SJCRH30 (cell line): ENCODE measurements at regions not wholly inside any gene's neighbourhood (a gene's known extent, or its start where the extent isn't known, plus 50 kb on each side); places are given as distances from the start of the nearest gene placed in this dataset.

Experiments
- DNase-seq, 2 experiments: peaks; one replicate each; pipeline ENCODE4 v3.0.0-alpha.2; 2015 to 2020
- H3K27ac ChIP-seq: fragments of 250-450 bp; sonication (Bioruptor Pico); 2 replicates; pipeline ENCODE4 v1.5.1; 2020; ENCODE audit warnings: mild to moderate bottlenecking, moderate library complexity
- H3K27me3 ChIP-seq: fragments of 250-450 bp; sonication (Bioruptor Pico); 2 replicates; pipeline ENCODE4 v1.5.1; 2020; ENCODE audit warnings: mild to moderate bottlenecking, moderate library complexity
- H3K36me3 ChIP-seq: fragments of 250-450 bp; sonication (Bioruptor Pico); 2 replicates; pipeline ENCODE4 v1.5.1; 2020; ENCODE audit warnings: mild to moderate bottlenecking, moderate library complexity
- H3K4me1 ChIP-seq: fragments of 250-450 bp; sonication (Bioruptor Pico); 2 replicates; pipeline ENCODE4 v1.5.1; 2020; ENCODE audit warnings: mild to moderate bottlenecking, moderate library complexity
- H3K4me3 ChIP-seq: fragments of 250-450 bp; sonication (Bioruptor Pico); 2 replicates; pipeline ENCODE4 v1.5.1; 2020; ENCODE audit warnings: mild to moderate bottlenecking, moderate library complexity
- H3K9me3 ChIP-seq: fragments of 250-450 bp; sonication (Bioruptor Pico); replicated peaks from 2 replicates; pipeline ENCODE4 v1.5.1; 2020; ENCODE audit warnings: mild to moderate bottlenecking, moderate library complexity

GRCh38 chr22:48393885-48394284 is 1433.8 kb downstream of the BRD1 start:
- H3K27ac ChIP-seq = no peak overlapping the region
- H3K9me3 ChIP-seq = no peaks in the 10 kb centered on the region
- H3K4me1 ChIP-seq = no peaks in the 10 kb centered on the region
- peaks cover 21% of the 10 kb centered on the region; the same call in 1 of the 2 replicates for H3K27me3 ChIP-seq
- DNase-seq = no peak
- H3K4me3 ChIP-seq = no peak overlapping the region
- H3K36me3 ChIP-seq = no peaks in the 10 kb centered on the region

GRCh38 chr22:48393041-48393370 is 1434.7 kb downstream of the BRD1 start:
- no peaks in the 10 kb centered on the region for H3K9me3 ChIP-seq

GRCh38 chr22:48391820-48392219 is 1435.9 kb downstream of the BRD1 start:
- H3K27ac ChIP-seq = no peak overlapping the region
- no peaks in the 10 kb centered on the region for H3K9me3 ChIP-seq
- H3K4me3 ChIP-seq = no peak overlapping the region
- peaks cover 21% of the 10 kb centered on the region; the same call in 1 of the 2 replicates for H3K27me3 ChIP-seq
- DNase-seq = no peak
- H3K4me1 ChIP-seq = no peaks in the 10 kb centered on the region
- no peaks in the 10 kb centered on the region for H3K36me3 ChIP-seq

More at GRCh38 chr22:48393041-48393370, 1434.7 kb downstream of the BRD1 start:
- Histone ChIP-seq H3K36me3 (no peaks in the 10 kb centered on the region), H3K27me3 (peaks cover 21% of the 10 kb centered on the region; the same call in 1 of the 2 replicates), H3K27ac (no peak overlapping the region), H3K4me3 (no peak overlapping the region), H3K4me1 (no peaks in the 10 kb centered on the region)
- no peak for DNase-seq

GRCh38 chr22:48391171-48391711 is 1436.4 kb downstream of the BRD1 start:
- no peak overlapping the region for H3K27ac ChIP-seq
- H3K4me1 ChIP-seq = no peaks in the 10 kb centered on the region
- no peak for DNase-seq
- H3K27me3 ChIP-seq = peaks cover 21% of the 10 kb centered on the region; the same call in 1 of the 2 replicates
- H3K4me3 ChIP-seq = no peak overlapping the region
- no peaks in the 10 kb centered on the region for H3K36me3 ChIP-seq
- no peaks in the 10 kb centered on the region for H3K9me3 ChIP-seq

GRCh38 chr22:48389916-48390315 is 1437.8 kb downstream of the BRD1 start:
- H3K4me1 ChIP-seq = no peaks in the 10 kb centered on the region
- H3K27ac ChIP-seq = no peak overlapping the region
- no peaks in the 10 kb centered on the region for H3K36me3 ChIP-seq
- H3K9me3 ChIP-seq = no peaks in the 10 kb centered on the region
- no peak for DNase-seq
- peaks cover 11% of the 10 kb centered on the region; the same call in 1 of the 2 replicates for H3K27me3 ChIP-seq
- H3K4me3 ChIP-seq = no peak overlapping the region

- H3K4me1 ChIP-seq = no peaks in the 10 kb centered on the region
- no peak for DNase-seq
- H3K27ac ChIP-seq = no peak overlapping the region
- H3K36me3 ChIP-seq = no peaks in the 10 kb centered on the region
- H3K27me3 ChIP-seq = peaks cover 10% of the 10 kb centered on the region; the same call in 1 of the 2 replicates
- no peak overlapping the region for H3K4me3 ChIP-seq
- no peaks in the 10 kb centered on the region; the same call in 1 of the 2 replicates for H3K9me3 ChIP-seq
Observed at GRCh38 chr22:48382197-48382596, 1445.5 kb downstream of the BRD1 start.

- no peak overlapping the region for H3K27ac ChIP-seq
- DNase-seq = no peak
- H3K36me3 ChIP-seq = no peaks in the 10 kb centered on the region
- no peaks in the 10 kb centered on the region; the same call in 1 of the 2 replicates for H3K9me3 ChIP-seq
- no peak overlapping the region for H3K4me3 ChIP-seq
- H3K4me1 ChIP-seq = no peaks in the 10 kb centered on the region
- H3K27me3 ChIP-seq = peaks cover 16% of the 10 kb centered on the region
Observed at GRCh38 chr22:48380016-48380665, 1447.5 kb downstream of the BRD1 start.

GRCh38 chr22:48379371-48379770 is 1448.3 kb downstream of the BRD1 start:
- no peaks in the 10 kb centered on the region for H3K36me3 ChIP-seq
- DNase-seq = no peak
- no peaks in the 10 kb centered on the region; the same call in 1 of the 2 replicates for H3K9me3 ChIP-seq
- no peak overlapping the region for H3K4me3 ChIP-seq
- peaks cover 20% of the 10 kb centered on the region for H3K27me3 ChIP-seq
- H3K27ac ChIP-seq = no peak overlapping the region
- no peaks in the 10 kb centered on the region for H3K4me1 ChIP-seq

GRCh38 chr22:48378673-48379072 is 1449.0 kb downstream of the BRD1 start:
- H3K27me3 ChIP-seq = peaks cover 20% of the 10 kb centered on the region
- no peaks in the 10 kb centered on the region for H3K4me1 ChIP-seq
- H3K27ac ChIP-seq = no peak overlapping the region
- DNase-seq = no peak
- no peaks in the 10 kb centered on the region for H3K36me3 ChIP-seq
- H3K4me3 ChIP-seq = no peak overlapping the region
- H3K9me3 ChIP-seq = no peaks in the 10 kb centered on the region

- Histone ChIP-seq H3K4me3 (no peak overlapping the region), H3K27ac (no peak overlapping the region), H3K27me3 (peaks cover 20% of the 10 kb centered on the region), H3K4me1 (no peaks in the 10 kb centered on the region), H3K9me3 (no peaks in the 10 kb centered on the region), H3K36me3 (no peaks in the 10 kb centered on the region)
- no peak for DNase-seq
Observed at GRCh38 chr22:48376936-48377712, 1450.5 kb downstream of the BRD1 start.

- DNase-seq = no peak
- peaks cover 23% of the 10 kb centered on the region for H3K27me3 ChIP-seq
- H3K9me3 ChIP-seq = no peaks in the 10 kb centered on the region
- H3K4me3 ChIP-seq = no peak overlapping the region
- no peaks in the 10 kb centered on the region for H3K4me1 ChIP-seq
- H3K36me3 ChIP-seq = no peaks in the 10 kb centered on the region
- no peak overlapping the region for H3K27ac ChIP-seq
Observed at GRCh38 chr22:48376428-48376827, 1451.2 kb downstream of the BRD1 start.

- H3K27ac ChIP-seq = no peak overlapping the region
Observed at GRCh38 chr22:48373626-48374173, 1454.0 kb downstream of the BRD1 start.

GRCh38 chr22:48372390-48372789 is 1455.3 kb downstream of the BRD1 start:
- H3K27me3 ChIP-seq = peaks cover 27% of the 10 kb centered on the region
- H3K27ac ChIP-seq = no peak overlapping the region
- H3K36me3 ChIP-seq = no peaks in the 10 kb centered on the region
- H3K4me1 ChIP-seq = no peaks in the 10 kb centered on the region
- H3K4me3 ChIP-seq = no peak overlapping the region
- no peaks in the 10 kb centered on the region for H3K9me3 ChIP-seq
- no peak for DNase-seq

More at GRCh38 chr22:48373626-48374173, 1454.0 kb downstream of the BRD1 start:
- DNase-seq = no peak
- no peaks in the 10 kb centered on the region for H3K9me3 ChIP-seq
- no peak overlapping the region for H3K4me3 ChIP-seq
- peaks cover 18% of the 10 kb centered on the region for H3K27me3 ChIP-seq
- no peaks in the 10 kb centered on the region for H3K36me3 ChIP-seq
- no peaks in the 10 kb centered on the region for H3K4me1 ChIP-seq

- peaks cover 30% of the 10 kb centered on the region for H3K27me3 ChIP-seq
- H3K4me1 ChIP-seq = no peaks in the 10 kb centered on the region
- no peak overlapping the region for H3K27ac ChIP-seq
- H3K36me3 ChIP-seq = no peaks in the 10 kb centered on the region
- H3K9me3 ChIP-seq = no peaks in the 10 kb centered on the region
- DNase-seq = no peak
- no peak overlapping the region for H3K4me3 ChIP-seq
Observed at GRCh38 chr22:48371391-48371790, 1456.3 kb downstream of the BRD1 start.
